ENCODE measurements at regions not wholly inside any gene's neighbourhood (a gene's known extent, or its start where the extent isn't known, plus 50 kb on each side); places are given as distances from the start of the nearest gene placed in this dataset.

DNA sequence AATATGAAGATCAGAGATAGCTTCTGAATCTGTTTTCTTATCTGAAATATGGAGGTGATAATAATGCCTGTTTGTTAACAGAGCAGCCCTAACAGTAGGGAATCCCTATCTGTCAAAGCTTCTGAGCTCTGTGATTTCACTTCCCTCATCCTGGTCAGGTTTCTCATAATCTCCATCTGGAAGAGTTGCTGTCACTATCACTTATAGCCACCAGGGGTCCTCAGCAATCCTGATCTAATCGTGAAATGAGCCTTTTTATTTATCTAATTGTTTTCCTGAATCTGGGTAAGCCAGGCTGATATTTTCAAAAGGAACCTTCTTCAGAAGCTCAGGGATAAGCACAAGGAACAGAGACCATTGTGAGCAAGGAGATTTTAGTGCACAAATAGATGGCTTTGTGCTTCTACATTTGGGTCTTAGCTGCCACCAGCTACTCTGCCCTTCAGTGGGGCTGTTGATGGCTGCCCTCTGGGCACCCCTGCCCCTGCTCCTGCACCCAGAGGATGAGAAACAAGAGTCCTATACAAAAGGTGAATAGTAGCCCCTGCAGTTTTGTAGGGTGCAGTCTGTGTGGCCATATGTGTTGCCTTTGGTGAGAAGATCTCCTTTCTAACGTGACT, 196.4 kb upstream of the RADX start:
- TF ChIP-seq EZH2phosphoT487 (IDR thresholded peaks at IDR 0.05; ENCODE audit: low read length), result no peak
- TF ChIP-seq, protein P1, sequence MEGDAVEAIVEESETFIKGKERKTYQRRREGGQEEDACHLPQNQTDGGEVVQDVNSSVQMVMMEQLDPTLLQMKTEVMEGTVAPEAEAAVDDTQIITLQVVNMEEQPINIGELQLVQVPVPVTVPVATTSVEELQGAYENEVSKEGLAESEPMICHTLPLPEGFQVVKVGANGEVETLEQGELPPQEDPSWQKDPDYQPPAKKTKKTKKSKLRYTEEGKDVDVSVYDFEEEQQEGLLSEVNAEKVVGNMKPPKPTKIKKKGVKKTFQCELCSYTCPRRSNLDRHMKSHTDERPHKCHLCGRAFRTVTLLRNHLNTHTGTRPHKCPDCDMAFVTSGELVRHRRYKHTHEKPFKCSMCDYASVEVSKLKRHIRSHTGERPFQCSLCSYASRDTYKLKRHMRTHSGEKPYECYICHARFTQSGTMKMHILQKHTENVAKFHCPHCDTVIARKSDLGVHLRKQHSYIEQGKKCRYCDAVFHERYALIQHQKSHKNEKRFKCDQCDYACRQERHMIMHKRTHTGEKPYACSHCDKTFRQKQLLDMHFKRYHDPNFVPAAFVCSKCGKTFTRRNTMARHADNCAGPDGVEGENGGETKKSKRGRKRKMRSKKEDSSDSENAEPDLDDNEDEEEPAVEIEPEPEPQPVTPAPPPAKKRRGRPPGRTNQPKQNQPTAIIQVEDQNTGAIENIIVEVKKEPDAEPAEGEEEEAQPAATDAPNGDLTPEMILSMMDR (IDR thresholded peaks at IDR 0.05; ENCODE audit: low read length), result peak; percentile 71
- DNase-seq, result peak; percentile 15
- no peaks in the 10 kb centered on the region for H3K9me3 ChIP-seq (replicated peaks; ENCODE audit: insufficient read depth, low read length)

DNA sequence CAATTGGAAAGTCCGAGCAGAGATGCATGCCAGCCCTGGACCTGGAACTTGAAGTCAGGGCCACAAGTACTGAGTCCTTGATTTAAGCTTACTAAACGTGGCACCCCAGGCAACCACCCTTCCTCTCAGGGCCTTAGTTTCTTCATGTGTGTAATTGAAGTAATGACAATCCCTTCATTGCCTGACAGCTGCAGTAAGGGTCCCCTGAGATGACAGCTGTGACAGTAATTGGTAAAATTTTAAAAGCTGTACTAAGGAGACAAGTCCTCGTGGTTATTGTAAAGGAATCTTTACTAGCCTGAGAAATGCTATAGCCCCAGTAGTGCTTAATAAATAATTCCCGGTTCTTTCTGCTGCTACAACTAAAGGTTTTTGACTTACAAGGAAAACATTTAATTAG, 175.1 kb upstream of the RADX start:
- no peaks in the 10 kb centered on the region for H3K4me1 ChIP-seq (ENCODE audit: low read length)
- no peaks in the 10 kb centered on the region for H4K20me1 ChIP-seq (ENCODE audit: insufficient read depth, low read length)
- TF ChIP-seq EZH2phosphoT487 (IDR thresholded peaks at IDR 0.05; ENCODE audit: low read length) (no peak), EZH2 (optimal IDR thresholded peaks at IDR 0.05; ENCODE audit: low read depth, low read length) (no peak)
- TF ChIP-seq, protein P1 (IDR thresholded peaks at IDR 0.05; ENCODE audit: low read length), result no peak
- no peaks in the 10 kb centered on the region for H3K9me2 ChIP-seq (replicated peaks; ENCODE audit: insufficient read depth, low read length)
- no peak overlapping the region for H3K4me2 ChIP-seq (ENCODE audit: low read depth, low read length)
- H3K79me2 ChIP-seq (ENCODE audit: low read length), result no peaks in the 10 kb centered on the region
- no peak overlapping the region for H3K9ac ChIP-seq (ENCODE audit: low read length)
- H3K27me3 ChIP-seq (replicated peaks; ENCODE audit: insufficient read depth, low read length), result no peaks in the 10 kb centered on the region
- no peak overlapping the region for H3K27ac ChIP-seq (ENCODE audit: low read length)
- H3K36me3 ChIP-seq (replicated peaks; ENCODE audit: insufficient read depth, low read length), result no peaks in the 10 kb centered on the region
- no peak overlapping the region for H2AFZ ChIP-seq (ENCODE audit: low read length)
- H3K4me3 ChIP-seq (ENCODE audit: low read length), result no peak overlapping the region
- H3F3A ChIP-seq (ENCODE audit: insufficient read depth, low read length), result no peaks in the 10 kb centered on the region
- H3K9me3 ChIP-seq (replicated peaks; ENCODE audit: insufficient read depth, low read length), result no peaks in the 10 kb centered on the region
- DNase-seq, result no peak

More for the DNA sequence above, 196.4 kb upstream of the RADX start:
- Histone ChIP-seq H3K27ac (ENCODE audit: low read length) (no peak overlapping the region), H4K20me1 (ENCODE audit: insufficient read depth, low read length) (no peaks in the 10 kb centered on the region), H2AFZ (ENCODE audit: low read length) (no peak overlapping the region; the same call in 1 of the 2 replicates), H3K4me1 (ENCODE audit: low read length) (no peaks in the 10 kb centered on the region), H3K36me3 (replicated peaks; ENCODE audit: insufficient read depth, low read length) (no peaks in the 10 kb centered on the region), H3K4me3 (ENCODE audit: low read length) (no peak overlapping the region), H3K9me2 (replicated peaks; ENCODE audit: insufficient read depth, low read length) (no peaks in the 10 kb centered on the region), H3K4me2 (ENCODE audit: low read depth, low read length) (no peak overlapping the region), H3K27me3 (replicated peaks; ENCODE audit: insufficient read depth, low read length) (no peaks in the 10 kb centered on the region), H3K79me2 (ENCODE audit: low read length) (no peaks in the 10 kb centered on the region), H3K9ac (ENCODE audit: low read length) (no peak overlapping the region), H3F3A (ENCODE audit: insufficient read depth, low read length) (no peaks in the 10 kb centered on the region)

DNA sequence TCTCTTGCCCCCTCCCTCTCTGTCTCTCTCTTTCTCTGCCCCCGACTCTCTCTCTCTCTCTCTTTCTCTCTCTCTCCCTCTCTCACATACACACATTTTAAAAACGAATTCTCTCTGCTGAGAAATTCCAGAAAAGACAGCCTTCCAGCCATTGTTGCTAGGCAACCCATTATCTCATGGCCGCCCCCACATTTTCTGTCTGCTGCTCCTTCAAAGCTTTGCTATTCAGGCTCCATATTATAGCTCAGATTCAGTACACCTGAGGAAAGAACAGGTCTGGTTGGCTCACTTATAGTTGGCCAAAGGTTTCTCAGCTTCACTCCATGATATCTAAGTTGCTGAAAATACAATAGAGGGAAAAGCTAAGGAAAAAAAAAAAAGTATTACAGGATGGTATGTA, 174.4 kb upstream of the RADX start:
- Histone ChIP-seq H3K4me1 (ENCODE audit: low read length) (no peaks in the 10 kb centered on the region), H3K4me3 (ENCODE audit: low read length) (no peak overlapping the region), H3K36me3 (replicated peaks; ENCODE audit: insufficient read depth, low read length) (no peaks in the 10 kb centered on the region), H3K9ac (ENCODE audit: low read length) (no peak overlapping the region), H3K27ac (ENCODE audit: low read length) (no peak overlapping the region), H3K4me2 (ENCODE audit: low read depth, low read length) (no peak overlapping the region), H4K20me1 (ENCODE audit: insufficient read depth, low read length) (no peaks in the 10 kb centered on the region), H3K79me2 (ENCODE audit: low read length) (no peaks in the 10 kb centered on the region), H3K9me2 (replicated peaks; ENCODE audit: insufficient read depth, low read length) (no peaks in the 10 kb centered on the region), H3F3A (ENCODE audit: insufficient read depth, low read length) (no peaks in the 10 kb centered on the region), H3K27me3 (replicated peaks; ENCODE audit: insufficient read depth, low read length) (no peaks in the 10 kb centered on the region), H3K9me3 (replicated peaks; ENCODE audit: insufficient read depth, low read length) (no peaks in the 10 kb centered on the region), H2AFZ (ENCODE audit: low read length) (no peak overlapping the region)
- no peak for DNase-seq
- TF ChIP-seq EZH2 (optimal IDR thresholded peaks at IDR 0.05; ENCODE audit: low read depth, low read length) (no peak), EZH2phosphoT487 (IDR thresholded peaks at IDR 0.05; ENCODE audit: low read length) (no peak)
- TF ChIP-seq, protein P1 (IDR thresholded peaks at IDR 0.05; ENCODE audit: low read length), result no peak

Measured in MM.1S (cell line).